Occipital lobe (tissue), 1 donor: ENCODE measurements at regions not wholly inside any gene's neighbourhood (a gene's known extent, or its start where the extent isn't known, plus 50 kb on each side); places are given as distances from the start of the nearest gene placed in this dataset.
"Not testable (repeated sequence)": the region's sequence is repeated elsewhere in the genome, so short reads cannot be mapped to it uniquely, and the experiment has no call there.

Source experiments
- DNase-seq: peaks from one replicate; lab custom pipeline; 2025; lab: John Stamatoyannopoulos, UW

DNA sequence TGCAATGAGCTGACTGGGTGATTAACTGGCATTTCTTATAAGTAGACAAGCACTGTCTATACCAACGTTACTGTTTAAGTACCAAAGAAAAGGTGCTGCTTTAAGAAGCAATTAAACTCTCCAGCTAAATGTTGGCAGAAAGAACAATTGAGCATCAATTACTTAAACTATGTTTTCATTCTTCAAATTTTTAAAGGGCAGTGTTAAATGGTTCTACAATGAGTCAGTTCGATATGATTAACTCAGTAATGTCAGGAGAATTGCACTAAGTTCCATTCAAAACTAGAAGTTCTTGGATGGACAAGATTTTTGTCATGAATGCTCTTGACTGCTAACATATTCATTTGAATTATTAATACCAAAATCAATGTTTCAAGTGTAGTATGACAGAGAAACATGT, 593.7 kb downstream of the DNAH5 start:
- no peak for DNase-seq

DNA sequence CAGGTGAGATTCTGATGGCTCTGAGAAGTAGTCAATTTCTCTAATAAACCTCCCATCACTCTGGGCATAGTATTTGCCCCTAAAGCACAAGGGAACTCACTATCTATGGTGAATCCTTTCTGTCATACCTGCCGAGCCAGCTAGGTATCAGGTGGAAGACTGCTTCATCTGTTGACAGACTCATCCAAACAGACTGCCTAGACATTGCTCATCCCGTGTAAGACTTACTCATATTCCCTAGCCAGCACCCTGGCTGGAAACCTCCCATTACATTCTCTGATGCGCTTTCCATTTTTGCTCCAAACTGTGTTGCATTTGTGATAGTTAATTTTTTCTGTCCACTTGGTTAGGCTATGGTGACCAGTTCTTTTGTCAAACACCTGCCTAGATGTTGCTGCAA, 595.9 kb downstream of the DNAH5 start:
- no peak for DNase-seq

DNA sequence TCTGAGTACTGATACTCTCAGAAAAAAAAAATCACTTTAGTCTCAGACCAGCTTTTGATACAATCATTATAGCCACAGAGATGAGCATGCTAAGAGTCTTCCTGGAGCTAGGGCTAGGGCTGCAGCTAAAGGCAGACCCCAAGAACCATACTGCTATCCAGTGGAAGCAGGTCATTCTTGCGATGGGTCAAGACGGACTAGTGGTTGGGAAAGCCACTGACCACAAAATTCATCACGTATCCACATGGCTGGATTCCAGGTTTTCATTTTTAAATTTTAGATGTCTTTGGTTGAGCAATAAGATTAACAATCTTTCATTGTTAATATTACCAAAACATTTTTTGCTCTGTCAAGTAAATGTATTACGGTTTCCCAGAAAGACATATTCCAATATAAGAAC, 598.1 kb downstream of the DNAH5 start:
- no peak for DNase-seq

DNA sequence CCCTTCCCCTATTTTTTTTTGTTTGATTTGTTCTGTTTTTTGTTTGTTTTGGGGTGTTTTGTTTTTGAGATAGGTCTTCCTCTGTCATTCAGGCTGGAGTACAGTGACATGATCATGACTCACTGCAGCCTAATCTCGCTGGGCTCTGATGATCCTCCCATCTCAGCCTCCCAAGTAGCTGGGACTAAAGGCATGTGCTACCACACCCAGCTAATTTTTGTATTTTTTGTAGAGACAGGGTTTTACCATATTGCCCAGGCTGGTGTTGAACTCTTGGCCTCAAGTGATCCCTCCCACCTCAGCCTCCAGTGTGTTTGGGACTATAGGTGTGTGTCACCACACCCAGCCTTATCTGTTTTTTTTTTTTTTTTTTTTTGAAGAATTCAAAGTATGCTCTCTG, 605.4 kb downstream of the DNAH5 start:
- no peak for DNase-seq

DNA sequence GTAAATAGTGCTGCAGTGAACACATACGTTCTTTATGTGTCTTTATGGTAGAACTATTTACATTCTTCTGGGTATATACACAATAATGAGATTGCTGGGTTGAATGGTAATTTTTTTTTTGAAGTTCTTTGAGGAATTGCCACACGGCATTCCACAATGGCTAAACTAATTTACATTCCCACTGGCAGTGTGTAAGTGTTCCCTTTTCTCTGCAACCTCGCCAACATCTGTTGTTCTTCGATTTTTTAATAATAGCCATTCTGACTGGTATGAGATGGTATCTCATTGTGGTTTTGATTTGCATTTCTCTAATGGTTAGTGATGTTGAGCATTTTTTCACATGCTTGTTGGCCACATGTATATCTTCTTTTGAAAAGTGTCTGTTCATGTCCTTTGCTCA, 609.5 kb downstream of the DNAH5 start:
- not testable (repeated sequence) for DNase-seq

DNA sequence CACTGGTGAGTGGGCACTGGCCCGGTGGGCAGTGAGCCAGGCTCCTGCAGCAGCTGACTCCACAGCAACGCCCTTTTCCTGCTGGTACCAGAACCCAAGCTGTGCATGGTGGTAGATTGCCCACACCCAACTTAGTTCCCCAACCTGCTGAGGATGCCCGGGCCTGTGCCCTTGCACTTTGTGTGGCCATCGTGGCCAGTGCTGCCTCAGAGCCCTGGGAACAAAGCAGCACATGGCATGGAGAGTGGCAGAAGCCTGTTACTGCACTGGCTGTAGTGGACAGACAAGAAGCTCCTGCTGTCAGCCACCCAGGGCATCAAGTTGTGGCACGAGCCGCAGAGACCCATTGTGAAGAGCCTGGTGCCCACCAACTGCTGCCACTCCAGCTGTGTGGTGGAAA, 612.9 kb downstream of the DNAH5 start:
- DNase-seq = no peak

DNA sequence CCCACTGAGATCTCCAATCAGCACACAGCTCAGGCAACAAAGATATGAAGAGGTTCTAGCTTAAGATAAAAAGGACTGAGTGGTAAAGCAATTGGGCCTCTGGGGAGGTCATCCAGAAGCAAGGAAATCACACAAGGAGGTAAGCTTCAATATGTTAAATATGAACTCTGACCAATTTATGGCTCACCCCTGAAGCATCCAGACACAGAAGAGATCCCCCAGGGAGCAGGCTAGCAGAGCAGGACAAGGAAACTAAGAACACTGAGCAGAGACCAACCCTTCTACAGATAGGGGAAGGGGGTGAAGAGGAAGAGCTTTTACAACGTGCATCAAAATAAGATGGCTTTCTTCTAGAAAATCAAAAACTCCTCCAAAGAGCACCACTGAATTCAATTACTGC, 616.2 kb downstream of the DNAH5 start:
- DNase-seq = no peak

DNA sequence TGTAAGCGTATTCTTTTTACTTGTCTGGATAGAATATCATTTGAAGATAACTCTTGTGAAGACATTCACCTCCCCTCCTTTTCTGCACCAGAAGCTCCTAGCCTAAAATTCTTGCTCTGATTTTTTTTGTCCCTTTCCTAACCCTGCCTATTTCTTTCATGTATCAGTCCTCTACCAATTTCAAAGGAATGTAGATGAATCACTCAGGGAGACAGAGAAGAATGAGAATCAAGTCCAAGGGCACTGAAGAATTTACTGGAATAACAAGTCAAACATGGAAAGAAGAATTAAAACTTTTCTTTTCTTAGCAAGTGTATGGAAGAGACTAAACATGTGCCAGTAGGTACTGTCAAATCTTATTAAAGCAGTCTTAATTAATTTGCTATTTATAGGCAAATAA, 618.7 kb downstream of the DNAH5 start:
- DNase-seq = no peak

DNA sequence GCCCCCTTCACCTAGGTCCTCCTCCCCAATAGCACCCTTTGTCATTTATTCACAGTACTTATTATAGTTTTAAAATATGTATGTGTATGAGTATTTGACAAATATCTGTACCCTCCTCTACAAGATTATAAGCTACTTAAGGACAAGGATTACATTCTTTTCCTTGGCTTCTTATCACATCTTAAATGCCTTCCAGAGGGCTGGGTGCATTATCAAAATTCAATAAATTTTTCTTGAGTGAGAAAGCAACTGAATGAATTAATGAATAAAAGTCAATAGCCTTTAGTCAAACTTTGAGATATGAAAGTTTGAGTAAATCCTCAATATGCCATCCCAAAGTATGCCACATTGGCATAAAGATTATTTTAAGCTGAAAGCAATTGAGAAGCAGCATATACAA, 621.7 kb downstream of the DNAH5 start:
- no peak for DNase-seq

DNA sequence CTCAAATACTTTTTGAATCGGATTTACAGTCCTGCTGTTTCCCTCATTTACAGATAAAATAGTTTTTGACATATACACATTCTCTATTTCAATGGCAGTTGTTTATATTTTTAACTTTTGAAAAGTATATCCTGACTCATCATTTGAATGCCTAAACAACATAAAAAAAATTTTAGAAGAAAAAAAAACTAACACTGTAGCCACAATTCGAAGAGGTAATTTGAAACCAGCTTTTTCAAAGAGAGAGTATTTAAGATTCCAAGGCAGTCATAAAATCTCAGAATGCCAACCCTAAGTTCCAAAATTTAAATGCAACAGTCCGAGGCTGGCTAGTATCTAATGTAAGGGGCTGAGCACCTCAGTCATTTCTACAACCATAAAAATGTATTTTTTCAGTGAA, 626.8 kb downstream of the DNAH5 start:
- no peak for DNase-seq

DNA sequence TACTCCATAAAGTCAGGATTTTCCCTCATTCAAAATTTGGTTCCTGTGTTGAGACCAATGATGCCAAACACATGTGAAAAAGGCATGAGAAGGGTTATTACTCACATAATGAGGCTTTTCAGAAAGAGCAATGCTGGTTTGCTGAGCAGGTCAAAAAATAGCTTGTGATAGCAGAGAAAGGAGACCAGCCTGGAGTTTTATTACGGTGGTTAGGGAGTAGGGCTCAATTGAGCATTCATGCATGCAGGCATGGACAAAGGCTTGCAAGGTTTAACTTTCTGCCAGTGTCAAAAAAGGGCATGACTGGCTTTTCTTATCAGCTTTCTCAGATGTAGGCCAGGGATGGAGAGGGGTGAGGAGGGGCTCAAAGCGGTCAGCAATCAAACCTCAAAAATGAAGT, 628.3 kb downstream of the DNAH5 start:
- no peak for DNase-seq

DNA sequence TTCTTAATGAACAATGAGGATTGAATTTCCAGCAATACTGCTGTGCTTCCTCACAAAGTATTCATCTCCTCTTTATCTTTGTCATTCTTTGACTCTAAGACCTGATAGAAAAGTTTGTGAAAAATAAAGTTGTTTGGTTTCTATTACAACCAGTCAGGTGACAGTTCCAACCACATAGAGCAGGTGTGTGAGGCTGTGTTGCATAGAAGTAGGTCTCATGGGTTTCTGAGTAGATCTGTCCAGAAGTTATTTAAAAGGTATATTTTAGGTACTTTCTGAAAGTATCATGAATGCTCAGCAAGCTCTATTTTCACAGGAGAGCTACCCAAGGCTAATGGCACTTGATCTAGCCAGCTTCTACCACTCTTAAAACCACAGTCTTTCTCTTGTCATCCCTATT, 637.0 kb downstream of the DNAH5 start:
- no peak for DNase-seq

DNA sequence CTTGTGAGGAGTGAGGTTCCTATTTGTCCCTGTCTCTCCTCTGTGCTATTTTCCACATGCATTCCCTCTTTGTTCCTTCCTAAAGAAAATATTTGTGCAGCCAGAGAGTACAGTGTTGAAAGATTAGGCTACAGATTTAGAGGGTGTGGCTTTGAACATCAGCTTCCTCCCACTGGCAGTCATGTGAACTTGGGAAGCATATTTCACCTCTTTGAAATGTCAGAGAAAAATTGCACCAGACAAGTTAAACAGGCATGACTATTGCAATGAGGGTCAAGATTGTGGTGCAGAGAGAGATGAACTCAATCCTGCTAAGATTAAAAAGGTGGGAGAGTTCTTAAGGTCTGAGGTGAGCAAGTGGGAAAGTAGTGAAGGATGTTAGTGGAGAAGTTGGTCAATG, 641.0 kb downstream of the DNAH5 start:
- no peak for DNase-seq

DNA sequence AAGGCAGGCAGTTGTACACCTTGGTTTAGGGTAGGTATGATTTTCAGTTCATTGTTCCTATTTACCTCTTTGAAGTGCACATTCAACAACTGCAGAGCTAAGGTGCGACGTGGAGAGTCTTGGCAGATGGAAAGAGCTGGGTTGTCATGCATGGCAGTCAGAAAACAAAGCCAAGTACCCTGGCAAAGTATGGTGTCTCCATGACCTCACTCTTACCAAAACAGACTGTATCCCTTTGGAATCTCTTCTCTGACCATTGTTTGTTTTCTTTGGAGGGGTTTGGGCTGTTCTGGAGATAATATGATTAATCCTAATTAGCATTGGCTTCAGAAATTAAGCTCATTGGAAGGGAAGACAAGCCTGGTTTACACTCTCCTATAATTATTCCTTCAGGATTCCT, 665.7 kb downstream of the DNAH5 start:
- no peak for DNase-seq

DNA sequence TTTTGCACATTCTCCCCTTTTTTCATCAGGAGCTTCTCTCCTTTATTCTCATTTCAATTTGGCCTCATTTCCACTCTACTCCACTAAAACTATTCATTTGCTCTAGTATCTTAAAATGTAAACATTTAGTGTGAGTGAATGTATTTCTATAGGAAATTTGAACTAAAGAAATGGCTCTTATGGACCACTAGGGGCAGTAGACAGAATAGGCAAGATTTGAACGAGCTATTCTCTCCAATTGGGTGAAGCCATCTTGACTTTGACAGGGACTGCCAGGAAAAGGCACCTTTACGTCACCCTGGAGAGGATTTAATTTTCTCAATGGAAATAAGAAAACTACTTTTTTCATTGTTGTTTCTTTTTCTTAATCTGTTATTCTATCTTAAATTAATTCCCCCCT, 666.3 kb downstream of the DNAH5 start:
- no peak for DNase-seq

DNA sequence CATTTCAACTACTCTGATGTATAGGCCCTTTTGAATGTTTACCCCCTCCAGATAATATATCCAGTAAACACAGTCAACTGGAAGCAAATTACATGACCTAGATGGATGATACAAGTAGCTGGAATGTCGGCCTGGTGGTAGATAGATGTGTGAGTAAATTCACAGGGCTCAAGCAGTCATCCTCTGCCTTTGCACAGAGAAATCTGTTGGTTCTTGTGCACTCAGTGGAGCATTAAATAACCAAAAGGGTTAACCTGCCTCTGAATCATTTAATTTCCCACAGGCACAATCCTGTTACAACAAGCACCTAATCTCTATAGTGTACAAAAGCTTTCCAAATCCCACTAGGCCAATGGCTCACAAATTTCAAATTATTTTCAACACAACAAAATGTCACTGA, 668.3 kb downstream of the DNAH5 start:
- no peak for DNase-seq

DNA sequence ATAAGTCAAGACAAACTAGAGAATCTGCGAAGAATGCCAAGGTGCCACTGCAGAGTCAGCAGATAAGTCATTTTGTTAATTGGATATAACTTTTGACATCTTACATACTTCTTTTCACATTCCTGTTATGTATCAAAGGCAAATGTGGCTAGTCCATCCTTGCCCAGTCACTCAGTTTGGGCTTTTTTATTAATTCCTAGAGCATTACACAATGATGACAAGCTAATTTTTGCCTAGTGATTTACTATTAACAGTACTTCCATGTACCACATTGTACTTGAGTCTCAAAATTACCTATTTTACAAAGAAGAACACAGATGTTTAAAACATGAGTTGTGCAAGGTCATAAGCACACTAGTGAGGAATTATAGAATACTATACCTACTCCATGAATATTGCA, 680.8 kb downstream of the DNAH5 start:
- DNase-seq = no peak

DNA sequence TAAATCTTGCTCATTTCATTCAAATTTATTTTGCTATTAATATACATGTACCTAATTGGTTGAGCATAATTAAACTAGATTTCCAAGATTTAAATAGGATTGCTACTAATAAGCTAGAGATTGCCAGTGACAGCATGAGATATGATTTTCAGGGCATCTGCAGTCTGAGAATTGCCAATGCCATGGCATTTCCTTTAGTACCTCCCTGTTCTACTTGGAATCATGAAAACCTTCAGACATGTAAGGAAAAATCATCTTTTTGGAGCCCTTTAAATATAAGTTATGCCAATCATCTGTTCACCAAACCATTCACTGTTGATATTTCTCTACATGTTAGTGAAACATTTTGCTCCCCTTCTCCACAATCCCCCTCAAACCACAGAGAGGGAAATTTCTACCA, 691.4 kb downstream of the DNAH5 start:
- no peak for DNase-seq

DNA sequence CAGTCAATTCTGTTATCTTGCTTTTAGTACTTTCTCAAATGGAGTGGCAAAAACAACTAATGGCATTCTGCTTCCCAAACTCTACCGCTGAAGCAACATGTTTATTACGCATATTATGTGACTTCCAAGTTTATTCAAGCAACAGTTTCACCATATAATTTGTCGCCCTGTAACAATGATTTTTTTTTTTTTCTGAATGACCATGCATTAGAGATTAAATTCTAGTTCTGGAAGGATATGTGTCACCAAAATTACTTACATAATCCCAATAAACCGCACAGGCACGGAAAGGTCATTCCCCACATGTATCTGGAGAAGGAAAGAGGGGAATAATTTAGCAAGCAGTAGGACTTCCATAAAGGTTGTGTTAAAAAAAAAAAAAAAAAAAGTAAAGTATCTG, 691.8 kb downstream of the DNAH5 start:
- DNase-seq = no peak

DNA sequence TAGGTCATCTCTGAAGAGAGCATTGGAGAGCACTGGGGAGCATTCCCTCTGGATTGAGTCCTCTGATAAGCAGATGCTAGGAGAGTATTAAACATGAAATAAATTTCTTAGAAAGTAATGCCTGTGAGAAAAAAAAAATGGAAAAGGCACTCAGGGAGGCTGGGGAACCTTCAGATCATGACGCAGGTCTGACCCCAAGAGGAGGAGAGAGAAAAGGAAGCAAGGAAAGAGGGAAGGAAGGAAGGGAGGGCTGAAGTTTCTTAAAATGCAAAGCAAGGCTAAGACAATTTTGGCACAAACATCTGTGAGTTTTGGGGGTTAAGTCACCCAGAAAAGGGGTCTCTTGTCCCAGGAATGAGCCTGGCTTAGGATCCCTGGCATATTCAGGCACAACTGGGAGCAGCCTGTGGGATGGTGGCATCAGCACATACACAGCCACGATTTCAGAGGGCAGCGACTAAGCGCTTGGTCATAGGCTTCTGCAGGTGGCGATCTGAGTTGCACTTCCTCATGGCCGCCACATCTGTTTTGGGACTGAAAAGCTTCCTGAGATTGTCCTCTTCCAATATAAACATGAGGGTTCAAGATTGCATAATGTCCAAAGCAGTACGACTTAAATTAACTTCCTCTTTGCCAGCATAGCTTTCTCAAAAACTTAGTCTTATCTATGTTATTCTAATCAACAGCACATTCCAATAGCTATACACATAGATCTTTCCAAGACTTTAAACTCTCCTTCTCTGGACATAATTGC, 692.7 kb downstream of the DNAH5 start:
- DNase-seq = no peak

DNA sequence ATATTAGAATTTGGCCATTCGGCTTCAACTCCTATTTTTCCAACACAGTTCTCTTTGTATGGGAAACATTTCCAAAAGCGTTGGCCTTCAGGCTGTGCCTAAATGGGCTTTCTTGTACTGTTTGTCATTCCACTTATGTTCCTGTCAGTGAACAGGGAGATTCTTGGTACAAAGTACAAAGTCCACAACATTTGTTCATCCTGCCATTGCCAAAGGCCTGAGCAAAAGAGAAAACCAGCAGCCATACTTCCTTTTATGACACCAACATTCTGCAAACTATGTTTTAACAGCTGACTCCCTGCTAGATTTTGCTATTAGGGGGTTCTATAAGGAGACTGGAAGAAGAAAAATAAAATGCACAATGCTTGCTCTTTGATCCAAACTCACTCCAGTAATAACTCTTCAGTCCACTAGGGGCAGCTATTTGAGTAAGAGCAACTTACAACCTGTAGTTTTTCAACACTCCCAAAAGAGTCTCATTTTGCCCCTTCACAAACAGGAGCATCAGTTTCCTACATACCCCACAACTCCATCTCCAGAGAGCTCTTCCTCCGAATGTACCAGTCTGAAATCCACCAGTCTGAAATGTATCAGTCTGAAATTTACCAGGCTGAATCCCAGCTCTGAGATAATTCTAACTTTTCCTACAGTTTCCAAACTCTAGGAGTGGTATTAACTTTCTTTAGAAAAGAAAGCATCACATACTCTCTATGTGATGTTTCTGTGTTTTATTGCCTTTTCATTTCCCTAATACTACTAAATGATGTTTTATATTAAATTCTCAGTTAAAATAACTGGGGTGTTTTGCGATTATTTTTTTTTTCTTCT, 693.8 kb downstream of the DNAH5 start:
- no peak for DNase-seq

DNA sequence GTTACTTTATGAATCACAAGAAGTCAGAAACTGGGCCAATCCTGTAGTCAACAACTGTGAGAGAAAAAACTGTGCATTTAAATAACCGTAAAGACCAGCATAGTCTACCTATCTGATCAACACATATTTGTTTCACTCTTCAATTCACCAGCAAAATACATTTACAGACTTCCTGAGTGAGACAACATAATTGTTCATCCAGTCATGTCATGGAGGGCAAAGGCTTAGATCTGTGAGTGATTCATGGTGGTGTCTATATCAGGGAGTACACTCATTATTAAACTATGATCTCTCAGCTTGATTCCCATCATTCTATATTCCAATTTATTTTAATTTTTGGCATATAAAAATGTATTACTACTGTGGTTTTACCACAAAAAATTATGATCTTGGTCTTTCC, 694.6 kb downstream of the DNAH5 start:
- DNase-seq = no peak

DNA sequence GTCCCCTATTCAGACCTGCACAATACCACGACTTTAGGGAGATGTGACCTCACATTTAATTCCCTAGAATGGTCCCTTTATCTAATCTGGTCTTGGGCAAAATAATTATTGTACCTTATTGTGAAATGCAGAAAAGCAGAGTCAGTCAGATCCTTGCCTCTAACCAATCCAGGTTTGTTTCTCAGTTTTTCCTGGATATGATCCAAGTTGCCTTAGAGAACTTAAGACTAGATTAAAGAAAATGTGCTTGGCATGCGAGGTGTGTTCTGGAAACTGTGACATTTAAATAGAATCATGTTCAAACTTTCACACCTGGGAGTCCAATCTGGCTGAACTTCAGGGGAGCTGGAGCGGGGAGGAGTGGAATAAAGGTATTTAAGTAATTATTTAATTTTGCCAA, 696.2 kb downstream of the DNAH5 start:
- DNase-seq = no peak
